ENCODE measurements at regions not wholly inside any gene's neighbourhood (a gene's known extent, or its start where the extent isn't known, plus 50 kb on each side); places are given as distances from the start of the nearest gene placed in this dataset.

GRCh38 chr7:140269004-140269638 is 92.3 kb upstream of the KDM7A start:
- H3K9me3 ChIP-seq (ENCODE audit: insufficient read depth, low read length): no peaks in the 10 kb centered on the region
- H3K36me3 ChIP-seq (ENCODE audit: insufficient read depth, insufficient read length, low read length): no peaks in the 10 kb centered on the region
- H3K9ac ChIP-seq (ENCODE audit: insufficient read length, low read depth): no peak overlapping the region
- no peak overlapping the region for H3K4me3 ChIP-seq (ENCODE audit: insufficient read length, low read depth)
- DNase-seq (ENCODE audit: low read depth, low spot score): no peak
- H3K27me3 ChIP-seq (ENCODE audit: insufficient read depth, insufficient read length): no peaks in the 10 kb centered on the region
- TF ChIP-seq ZNF274 (IDR thresholded peaks at IDR 0.05; ENCODE audit: low read depth, low read length) (no peak), YY1 (IDR thresholded peaks at IDR 0.05; ENCODE audit: insufficient read depth, insufficient read length) (no peak), SUZ12 (IDR thresholded peaks at IDR 0.05; ENCODE audit: extremely low read depth, insufficient read depth, insufficient read length) (no peak)
- H3K4me1 ChIP-seq (ENCODE audit: insufficient read depth, insufficient read length): no peaks in the 10 kb centered on the region

- no peaks in the 10 kb centered on the region for H3K4me1 ChIP-seq (ENCODE audit: insufficient read depth, insufficient read length)
- no peak for DNase-seq (ENCODE audit: low read depth, low spot score)
- H3K9me3 ChIP-seq (ENCODE audit: insufficient read depth, low read length): no peaks in the 10 kb centered on the region
- H3K4me3 ChIP-seq (ENCODE audit: insufficient read length, low read depth): no peak overlapping the region
- TF ChIP-seq YY1 (IDR thresholded peaks at IDR 0.05; ENCODE audit: insufficient read depth, insufficient read length) (no peak), SUZ12 (IDR thresholded peaks at IDR 0.05; ENCODE audit: extremely low read depth, insufficient read depth, insufficient read length) (no peak), ZNF274 (IDR thresholded peaks at IDR 0.05; ENCODE audit: low read depth, low read length) (no peak)
- no peaks in the 10 kb centered on the region for H3K27me3 ChIP-seq (ENCODE audit: insufficient read depth, insufficient read length)
- no peak overlapping the region for H3K9ac ChIP-seq (ENCODE audit: insufficient read length, low read depth)
- H3K36me3 ChIP-seq (ENCODE audit: insufficient read depth, insufficient read length, low read length): no peaks in the 10 kb centered on the region
Measured at GRCh38 chr7:140267381-140268226, 90.8 kb upstream of the KDM7A start.

GRCh38 chr7:140263277-140263676 is 86.5 kb upstream of the KDM7A start:
- H3K27me3 ChIP-seq (ENCODE audit: insufficient read depth, insufficient read length): no peaks in the 10 kb centered on the region
- H3K9me3 ChIP-seq (ENCODE audit: insufficient read depth, low read length): no peaks in the 10 kb centered on the region
- H3K36me3 ChIP-seq (ENCODE audit: insufficient read depth, insufficient read length, low read length): no peaks in the 10 kb centered on the region
- H3K9ac ChIP-seq (ENCODE audit: insufficient read length, low read depth): no peak overlapping the region
- H3K4me1 ChIP-seq (ENCODE audit: insufficient read depth, insufficient read length): no peaks in the 10 kb centered on the region
- no peak overlapping the region for H3K4me3 ChIP-seq (ENCODE audit: insufficient read length, low read depth)
- TF ChIP-seq YY1 (IDR thresholded peaks at IDR 0.05; ENCODE audit: insufficient read depth, insufficient read length) (no peak), ZNF274 (IDR thresholded peaks at IDR 0.05; ENCODE audit: low read depth, low read length) (no peak), SUZ12 (IDR thresholded peaks at IDR 0.05; ENCODE audit: extremely low read depth, insufficient read depth, insufficient read length) (no peak)
- no peak for DNase-seq (ENCODE audit: low read depth, low spot score)

- no peak for TF ChIP-seq YY1 (IDR thresholded peaks at IDR 0.05; ENCODE audit: insufficient read depth, insufficient read length)
- TF ChIP-seq SUZ12 (IDR thresholded peaks at IDR 0.05; ENCODE audit: extremely low read depth, insufficient read depth, insufficient read length): no peak
- TF ChIP-seq ZNF274 (IDR thresholded peaks at IDR 0.05; ENCODE audit: low read depth, low read length): no peak
- no peaks in the 10 kb centered on the region for H3K36me3 ChIP-seq (ENCODE audit: insufficient read depth, insufficient read length, low read length)
- H3K27me3 ChIP-seq (ENCODE audit: insufficient read depth, insufficient read length): no peaks in the 10 kb centered on the region
- 0 out of 2 replicates have a peak, but pooled peaks cover 4% of the 10 kb centered on the region for H3K9me3 ChIP-seq (ENCODE audit: insufficient read depth, low read length)
- H3K9ac ChIP-seq (ENCODE audit: insufficient read length, low read depth): no peak overlapping the region
- H3K4me1 ChIP-seq (ENCODE audit: insufficient read depth, insufficient read length): no peaks in the 10 kb centered on the region
- DNase-seq (ENCODE audit: low read depth, low spot score): no peak
- H3K4me3 ChIP-seq (ENCODE audit: insufficient read length, low read depth): no peak overlapping the region
Measured at GRCh38 chr7:140262242-140262903, 85.6 kb upstream of the KDM7A start.

- Histone ChIP-seq H3K4me3 (ENCODE audit: insufficient read length, low read depth) (no peak overlapping the region), H3K27me3 (ENCODE audit: insufficient read depth, insufficient read length) (no peaks in the 10 kb centered on the region), H3K9me3 (ENCODE audit: insufficient read depth, low read length) (0 out of 2 replicates have a peak, but pooled peaks cover 8% of the 10 kb centered on the region), H3K9ac (ENCODE audit: insufficient read length, low read depth) (no peak overlapping the region), H3K4me1 (ENCODE audit: insufficient read depth, insufficient read length) (no peaks in the 10 kb centered on the region), H3K36me3 (ENCODE audit: insufficient read depth, insufficient read length, low read length) (no peaks in the 10 kb centered on the region)
- TF ChIP-seq SUZ12 (IDR thresholded peaks at IDR 0.05; ENCODE audit: extremely low read depth, insufficient read depth, insufficient read length): no peak
- TF ChIP-seq ZNF274 (IDR thresholded peaks at IDR 0.05; ENCODE audit: low read depth, low read length): no peak
- no peak for TF ChIP-seq YY1 (IDR thresholded peaks at IDR 0.05; ENCODE audit: insufficient read depth, insufficient read length)
- DNase-seq (ENCODE audit: low read depth, low spot score): no peak
Measured at GRCh38 chr7:140261522-140261921, 84.7 kb upstream of the KDM7A start.

GRCh38 chr7:140261105-140261486 is 84.3 kb upstream of the KDM7A start:
- 0 out of 2 replicates have a peak, but pooled peaks cover 8% of the 10 kb centered on the region for H3K9me3 ChIP-seq (ENCODE audit: insufficient read depth, low read length)
- H3K4me3 ChIP-seq (ENCODE audit: insufficient read length, low read depth): no peak overlapping the region
- no peaks in the 10 kb centered on the region for H3K4me1 ChIP-seq (ENCODE audit: insufficient read depth, insufficient read length)
- no peak overlapping the region for H3K9ac ChIP-seq (ENCODE audit: insufficient read length, low read depth)
- no peaks in the 10 kb centered on the region for H3K36me3 ChIP-seq (ENCODE audit: insufficient read depth, insufficient read length, low read length)
- no peaks in the 10 kb centered on the region for H3K27me3 ChIP-seq (ENCODE audit: insufficient read depth, insufficient read length)
- TF ChIP-seq ZNF274 (IDR thresholded peaks at IDR 0.05; ENCODE audit: low read depth, low read length) (no peak), YY1 (IDR thresholded peaks at IDR 0.05; ENCODE audit: insufficient read depth, insufficient read length) (no peak), SUZ12 (IDR thresholded peaks at IDR 0.05; ENCODE audit: extremely low read depth, insufficient read depth, insufficient read length) (no peak)
- no peak for DNase-seq (ENCODE audit: low read depth, low spot score)
